ENCODE measurements at regions not wholly inside any gene's neighbourhood (a gene's known extent, or its start where the extent isn't known, plus 50 kb on each side); places are given as distances from the start of the nearest gene placed in this dataset.

DNA sequence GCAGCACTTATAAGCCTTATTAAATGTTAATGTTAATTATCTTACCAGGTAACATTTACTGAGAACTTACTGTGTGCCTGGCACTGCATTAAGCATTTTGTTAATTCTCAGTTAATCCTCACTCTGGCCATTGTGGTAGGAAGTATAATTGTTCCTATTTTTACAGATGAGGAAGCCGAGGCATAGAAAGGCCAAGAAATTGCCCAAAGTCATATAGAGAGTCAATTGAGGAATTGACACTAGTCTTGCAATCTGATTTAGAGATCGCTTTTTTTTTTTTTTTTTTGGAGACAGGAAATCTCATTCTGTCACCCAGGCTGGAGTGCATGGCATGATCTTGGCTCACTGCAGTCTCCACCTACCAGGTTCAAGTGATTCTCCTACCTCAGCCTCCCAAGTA, 132.6 kb upstream of the PROK2 start:
- TF ChIP-seq, protein P1, sequence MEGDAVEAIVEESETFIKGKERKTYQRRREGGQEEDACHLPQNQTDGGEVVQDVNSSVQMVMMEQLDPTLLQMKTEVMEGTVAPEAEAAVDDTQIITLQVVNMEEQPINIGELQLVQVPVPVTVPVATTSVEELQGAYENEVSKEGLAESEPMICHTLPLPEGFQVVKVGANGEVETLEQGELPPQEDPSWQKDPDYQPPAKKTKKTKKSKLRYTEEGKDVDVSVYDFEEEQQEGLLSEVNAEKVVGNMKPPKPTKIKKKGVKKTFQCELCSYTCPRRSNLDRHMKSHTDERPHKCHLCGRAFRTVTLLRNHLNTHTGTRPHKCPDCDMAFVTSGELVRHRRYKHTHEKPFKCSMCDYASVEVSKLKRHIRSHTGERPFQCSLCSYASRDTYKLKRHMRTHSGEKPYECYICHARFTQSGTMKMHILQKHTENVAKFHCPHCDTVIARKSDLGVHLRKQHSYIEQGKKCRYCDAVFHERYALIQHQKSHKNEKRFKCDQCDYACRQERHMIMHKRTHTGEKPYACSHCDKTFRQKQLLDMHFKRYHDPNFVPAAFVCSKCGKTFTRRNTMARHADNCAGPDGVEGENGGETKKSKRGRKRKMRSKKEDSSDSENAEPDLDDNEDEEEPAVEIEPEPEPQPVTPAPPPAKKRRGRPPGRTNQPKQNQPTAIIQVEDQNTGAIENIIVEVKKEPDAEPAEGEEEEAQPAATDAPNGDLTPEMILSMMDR (IDR thresholded peaks at IDR 0.05): no peak
- no peak for TF ChIP-seq EP300 (IDR thresholded peaks at IDR 0.05)
